GM23338 (cell line): ENCODE measurements at regions not wholly inside any gene's neighbourhood (a gene's known extent, or its start where the extent isn't known, plus 50 kb on each side); places are given as distances from the start of the nearest gene placed in this dataset.

ENCODE experiments used
- CREB1 ChIP-seq: fragments of 250-450 bp; sonication (Bioruptor Pico); IDR thresholded peaks from 2 replicates; pipeline ENCODE4 v1.5.0; 2020; ENCODE audit warnings: low read depth, mild to moderate bottlenecking, moderate library complexity
- CTCF ChIP-seq, 2 experiments: fragments of 200-600 bp in 1 of 2; sonication (generic) in 1 of 2; conservative IDR thresholded peaks; 2 replicates each; pipeline versions ENCODE4 v1.5.1 to v1.6.1; 2016 to 2017; ENCODE audit warnings: antibody characterized with exemption in 2 of 2, low read depth in 2 of 2, mild to moderate bottlenecking in 2 of 2, moderate library complexity in 1 of 2
- EZH2 ChIP-seq: fragments of 200-600 bp; sonication (generic); IDR thresholded peaks from one replicate; pipeline ENCODE4 v1.8.0; 2017; ENCODE audit warnings: antibody characterized with exemption, mild to moderate bottlenecking, low read depth; ENCODE audit not compliant: unreplicated experiment
- EZH2phosphoT487 ChIP-seq: fragments of 200-600 bp; sonication (generic); IDR thresholded peaks from one replicate; pipeline ENCODE4 v1.8.1; 2018; ENCODE audit warnings: antibody characterized with exemption; ENCODE audit not compliant: unreplicated experiment
- JUNB ChIP-seq: IDR thresholded peaks from one replicate; pipeline ENCODE4 v1.6.1; 2016; ENCODE audit warnings: antibody characterized with exemption; ENCODE audit not compliant: unreplicated experiment
- POLR2AphosphoS5 ChIP-seq: IDR thresholded peaks from 2 replicates; pipeline ENCODE4 v1.6.1; 2016; ENCODE audit warnings: antibody characterized with exemption, low read depth
- REST ChIP-seq: IDR thresholded peaks from one replicate; pipeline ENCODE4 v1.6.1; 2018; ENCODE audit warnings: antibody characterized with exemption; ENCODE audit not compliant: unreplicated experiment
- STAT1 ChIP-seq: IDR thresholded peaks from one replicate; pipeline ENCODE4 v1.6.1; 2016; ENCODE audit warnings: antibody characterized with exemption; ENCODE audit not compliant: unreplicated experiment
- ZNF114 ChIP-seq: fragments of 250-450 bp; sonication (Bioruptor Pico); IDR thresholded peaks from 2 replicates; pipeline ENCODE4 v1.5.0; 2020; ENCODE audit warnings: mild to moderate bottlenecking, moderate library complexity
- ZNF331 ChIP-seq: fragments of 250-450 bp; sonication (Bioruptor Pico); IDR thresholded peaks from 2 replicates; pipeline ENCODE4 v1.5.0; 2020; ENCODE audit warnings: low read depth, mild to moderate bottlenecking, moderate library complexity
- ZNF462 ChIP-seq: fragments of 250-450 bp; sonication (Bioruptor Pico); IDR thresholded peaks from 2 replicates; pipeline ENCODE4 v1.5.0; 2020; ENCODE audit warnings: mild to moderate bottlenecking, moderate library complexity

GRCh38 chr7:33742521-33742920 lies 162.8 kb upstream of the BMPER start:
- TF ChIP-seq CTCF (conservative IDR thresholded peaks at IDR 0.05; ENCODE audit: low read depth in 2 of 2) (no peak), EZH2phosphoT487 (no peak), EZH2 (no peak), CREB1 (no peak), REST (no peak), POLR2AphosphoS5 (no peak), ZNF462 (CRISPR knock-in tag) (no peak), JUNB (no peak), STAT1 (no peak), ZNF331 (no peak), ZNF114 (CRISPR knock-in tag) (no peak)
